Esophagus squamous epithelium (tissue), 5 donors: ENCODE measurements at regions not wholly inside any gene's neighbourhood (a gene's known extent, or its start where the extent isn't known, plus 50 kb on each side); places are given as distances from the start of the nearest gene placed in this dataset.
"Not testable (repeated sequence)": the region's sequence is repeated elsewhere in the genome, so short reads cannot be mapped to it uniquely, and the experiment has no call there.

ENCODE experiments used
- DNase-seq: peaks from one replicate; lab custom pipeline; 2025; lab: John Stamatoyannopoulos, UW
- H3K27ac ChIP-seq, 4 donors: fragments of 200-600 bp; sonication (generic); one replicate each; pipeline ENCODE4 v1.5.1; 2016 to 2019; ENCODE audit warnings: mild to moderate bottlenecking in 1 of 4
- H3K27me3 ChIP-seq, 4 donors: fragments of 200-600 bp; sonication (generic); 1 replicate in 3 of 4; 2 replicates in 1 of 4; pipeline versions ENCODE4 v1.5.1 to v1.6.0; 2017 to 2021; ENCODE audit warnings: antibody characterized with exemption in 1 of 4
- H3K36me3 ChIP-seq, 3 donors: fragments of 200-600 bp; sonication (generic); one replicate each; pipeline ENCODE4 v1.5.1; 2016 to 2019
- H3K4me1 ChIP-seq, 3 donors: fragments of 200-600 bp; sonication (generic); one replicate each; pipeline ENCODE4 v1.5.1; 2017 to 2019
- H3K4me3 ChIP-seq, 4 donors: fragments of 200-600 bp; sonication (generic); 1 replicate in 3 of 4; 2 replicates in 1 of 4; pipeline ENCODE4 v1.5.1; 2016 to 2019; ENCODE audit warnings: mild to moderate bottlenecking in 2 of 4, moderate library complexity in 1 of 4
- H3K9me3 ChIP-seq, 3 donors: fragments of 200-600 bp; sonication (generic); one replicate each; pipeline ENCODE4 v1.5.1; 2016 to 2019
- POLR2A ChIP-seq, 4 donors: fragments of 450-650 bp; IDR thresholded peaks; one replicate each; pipeline ENCODE4 v1.6.1; 2017; ENCODE audit warnings: antibody characterized with exemption in 4 of 4, mild to moderate bottlenecking in 4 of 4, moderate library complexity in 3 of 4
- WGBS, 2 donors: methylation state at CpG; one replicate each; pipeline ENCODE4 v1.1.5; 2018; 5-methylcytosine and 5-hydroxymethylcytosine counted together
- intact Hi-C: fragments of 100-400 bp; cut with DNase I; formaldehyde crosslinking; loops from one replicate; pipeline ENCODE4 v1.15.0; 2022
- TF ChIP-seq, protein P1 (sequence below), 6 experiments: fragments of 450-650 bp in 4 of 6; fragments of 200-600 bp in 2 of 6; sonication (generic) in 2 of 6; IDR thresholded peaks; one replicate each; pipeline ENCODE4 v1.5.1; 2016 to 2019; ENCODE audit warnings: antibody characterized with exemption in 6 of 6, mild to moderate bottlenecking in 4 of 6, moderate library complexity in 4 of 6
- donor health status: DM: yes; HTN: yes; CAD: no.

DNA sequence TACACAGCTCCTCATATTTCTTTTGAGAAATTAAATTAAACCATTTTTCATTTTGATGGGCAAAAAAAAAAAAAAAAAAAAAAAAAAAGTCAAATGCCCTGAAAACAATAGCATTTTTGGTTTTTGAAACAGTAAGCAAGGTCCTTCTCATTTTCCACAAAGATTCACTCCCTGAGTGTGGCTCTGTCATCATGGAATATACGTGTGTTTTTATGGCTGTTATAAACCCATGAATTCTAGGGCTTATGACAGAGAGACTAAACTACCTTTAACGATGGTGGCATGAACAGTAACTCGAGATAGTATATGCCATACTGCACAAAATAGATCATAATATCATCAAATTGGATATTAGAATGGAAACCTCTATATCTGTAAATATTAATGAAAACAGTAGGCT lies 179.2 kb upstream of the ZNF521 start:
- H3K27ac ChIP-seq, result no peak overlapping the region

DNA sequence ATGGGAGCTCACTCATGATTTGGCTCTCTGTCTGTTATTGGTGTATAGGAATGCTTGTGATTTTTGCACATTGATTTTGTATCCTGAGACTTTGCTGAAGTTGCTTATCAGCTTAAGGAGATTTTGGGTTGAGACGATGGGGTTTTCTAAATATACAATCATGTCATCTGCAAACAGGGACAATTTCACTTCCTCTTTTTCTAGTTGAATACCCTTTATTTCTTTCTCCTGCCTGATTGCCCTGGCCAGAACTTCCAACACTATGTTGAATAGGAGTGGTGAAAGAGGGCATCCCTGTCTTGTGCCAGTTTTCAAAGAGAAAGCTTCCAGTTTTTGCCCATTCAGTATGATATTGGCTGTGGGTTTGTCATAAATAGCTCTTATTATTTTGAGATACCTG lies 173.8 kb upstream of the ZNF521 start:
- intact Hi-C loops, result not testable (repeated sequence)
- whole genome bisulfite sequencing, 2 donors, result 85 to 88% methylated on average over 1 of the region's 1 CpG

More for the DNA sequence above, 179.2 kb upstream of the ZNF521 start:
- Histone ChIP-seq H3K4me1 (no peaks in the 10 kb centered on the region), H3K9me3 (peaks cover 0 to 6% (median 0%) of the 10 kb centered on the region in 3 donors), H3K36me3 (no peaks in the 10 kb centered on the region), H3K27me3 (no peaks in the 10 kb centered on the region), H3K4me3 (no peak overlapping the region)
- 61 to 73% methylated on average over 3 of the region's 3 CpGs for WGBS, 2 donors
- TF ChIP-seq POLR2A (IDR thresholded peaks at IDR 0.05), result no peak
- TF ChIP-seq, protein P1, sequence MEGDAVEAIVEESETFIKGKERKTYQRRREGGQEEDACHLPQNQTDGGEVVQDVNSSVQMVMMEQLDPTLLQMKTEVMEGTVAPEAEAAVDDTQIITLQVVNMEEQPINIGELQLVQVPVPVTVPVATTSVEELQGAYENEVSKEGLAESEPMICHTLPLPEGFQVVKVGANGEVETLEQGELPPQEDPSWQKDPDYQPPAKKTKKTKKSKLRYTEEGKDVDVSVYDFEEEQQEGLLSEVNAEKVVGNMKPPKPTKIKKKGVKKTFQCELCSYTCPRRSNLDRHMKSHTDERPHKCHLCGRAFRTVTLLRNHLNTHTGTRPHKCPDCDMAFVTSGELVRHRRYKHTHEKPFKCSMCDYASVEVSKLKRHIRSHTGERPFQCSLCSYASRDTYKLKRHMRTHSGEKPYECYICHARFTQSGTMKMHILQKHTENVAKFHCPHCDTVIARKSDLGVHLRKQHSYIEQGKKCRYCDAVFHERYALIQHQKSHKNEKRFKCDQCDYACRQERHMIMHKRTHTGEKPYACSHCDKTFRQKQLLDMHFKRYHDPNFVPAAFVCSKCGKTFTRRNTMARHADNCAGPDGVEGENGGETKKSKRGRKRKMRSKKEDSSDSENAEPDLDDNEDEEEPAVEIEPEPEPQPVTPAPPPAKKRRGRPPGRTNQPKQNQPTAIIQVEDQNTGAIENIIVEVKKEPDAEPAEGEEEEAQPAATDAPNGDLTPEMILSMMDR (IDR thresholded peaks at IDR 0.05), result no peak
- DNase-seq, result no peak
- intact Hi-C loops, result no loop called here

DNA sequence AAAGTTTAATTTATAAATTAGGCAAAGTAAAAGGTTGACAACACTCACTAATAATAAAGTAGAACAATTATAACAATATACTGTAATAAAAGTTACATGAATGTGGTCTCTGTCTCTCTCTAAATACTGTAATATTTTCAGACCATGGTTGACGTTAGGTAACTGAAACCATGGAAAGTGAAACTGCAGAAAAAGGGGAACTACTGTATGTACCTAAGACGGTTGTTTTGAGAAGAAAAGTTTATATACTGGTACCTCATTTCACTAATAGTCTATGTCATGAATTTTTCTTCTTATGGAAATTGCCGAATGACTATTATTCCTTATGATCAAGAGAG lies 166.7 kb upstream of the ZNF521 start:
- Histone ChIP-seq H3K4me1 (peaks cover 0 to 24% (median 0%) of the 10 kb centered on the region in 3 donors), H3K4me3 (no peak overlapping the region), H3K27ac (no peak overlapping the region), H3K36me3 (no peaks in the 10 kb centered on the region), H3K27me3 (no peaks in the 10 kb centered on the region), H3K9me3 (no peaks in the 10 kb centered on the region)
- WGBS, 2 donors, result 50 to 55% methylated on average over 3 of the region's 3 CpGs
- TF ChIP-seq, protein P1 (IDR thresholded peaks at IDR 0.05), result no peak
- no peak for TF ChIP-seq POLR2A (IDR thresholded peaks at IDR 0.05)
- no peak for DNase-seq
- intact Hi-C loops, result no loop called here

More for the DNA sequence above, 173.8 kb upstream of the ZNF521 start:
- not testable (repeated sequence) for H3K27ac ChIP-seq, H3K36me3 ChIP-seq, DNase-seq, H3K4me3 ChIP-seq, H3K9me3 ChIP-seq, H3K27me3 ChIP-seq
- peaks cover 0 to 10% (median 0%) of the 10 kb centered on the region in 3 donors for H3K4me1 ChIP-seq

DNA sequence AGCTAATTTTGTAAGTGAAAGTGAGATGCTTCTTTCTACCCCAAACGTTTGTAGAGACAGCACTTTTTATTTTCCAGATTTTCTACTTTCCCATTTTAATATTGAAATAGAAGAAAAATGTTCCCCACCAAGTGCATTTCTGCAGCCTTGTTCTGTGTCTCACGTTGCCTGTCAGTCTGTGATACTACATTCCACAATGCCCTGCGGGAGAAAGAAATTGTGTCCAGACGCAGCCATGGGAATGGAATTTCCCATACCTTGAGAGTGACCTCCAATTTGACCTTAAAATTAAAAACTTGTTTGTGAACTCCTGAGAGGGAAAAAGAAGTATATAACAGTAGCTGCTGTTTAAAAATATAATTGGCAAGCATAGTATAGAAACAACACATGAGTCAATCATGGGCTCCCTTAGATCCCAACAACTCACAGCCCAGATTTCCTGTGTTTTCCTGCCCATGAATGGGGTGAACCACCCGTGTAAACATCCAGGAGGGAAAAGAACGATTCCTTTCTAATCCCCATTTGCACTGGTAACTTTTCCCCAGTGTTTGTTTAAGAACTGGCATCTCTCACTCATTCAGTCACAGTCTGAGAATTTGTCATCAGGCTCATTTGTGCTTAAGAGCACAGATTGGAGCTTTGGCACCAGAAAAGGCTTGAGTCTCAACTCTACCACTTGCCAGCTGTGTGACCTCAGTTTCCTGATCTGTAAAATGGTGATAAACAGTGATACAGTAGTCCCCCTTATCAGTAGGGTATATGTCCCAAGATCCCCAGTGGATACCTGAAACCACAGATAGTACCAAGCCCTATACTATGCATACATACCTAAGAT lies 166.1 kb upstream of the ZNF521 start:
- Histone ChIP-seq H3K27me3 (no peaks in the 10 kb centered on the region), H3K36me3 (no peaks in the 10 kb centered on the region), H3K9me3 (no peaks in the 10 kb centered on the region), H3K27ac (no peak overlapping the region), H3K4me3 (no peak overlapping the region), H3K4me1 (peaks cover 0 to 24% (median 0%) of the 10 kb centered on the region in 3 donors)
- TF ChIP-seq, protein P1 (IDR thresholded peaks at IDR 0.05), result no peak
- TF ChIP-seq POLR2A (IDR thresholded peaks at IDR 0.05), result no peak
- DNase-seq, result no peak
- WGBS, 2 donors, result 14 to 29% methylated on average over 6 of the region's 6 CpGs
- intact Hi-C loops, result no loop called here

DNA sequence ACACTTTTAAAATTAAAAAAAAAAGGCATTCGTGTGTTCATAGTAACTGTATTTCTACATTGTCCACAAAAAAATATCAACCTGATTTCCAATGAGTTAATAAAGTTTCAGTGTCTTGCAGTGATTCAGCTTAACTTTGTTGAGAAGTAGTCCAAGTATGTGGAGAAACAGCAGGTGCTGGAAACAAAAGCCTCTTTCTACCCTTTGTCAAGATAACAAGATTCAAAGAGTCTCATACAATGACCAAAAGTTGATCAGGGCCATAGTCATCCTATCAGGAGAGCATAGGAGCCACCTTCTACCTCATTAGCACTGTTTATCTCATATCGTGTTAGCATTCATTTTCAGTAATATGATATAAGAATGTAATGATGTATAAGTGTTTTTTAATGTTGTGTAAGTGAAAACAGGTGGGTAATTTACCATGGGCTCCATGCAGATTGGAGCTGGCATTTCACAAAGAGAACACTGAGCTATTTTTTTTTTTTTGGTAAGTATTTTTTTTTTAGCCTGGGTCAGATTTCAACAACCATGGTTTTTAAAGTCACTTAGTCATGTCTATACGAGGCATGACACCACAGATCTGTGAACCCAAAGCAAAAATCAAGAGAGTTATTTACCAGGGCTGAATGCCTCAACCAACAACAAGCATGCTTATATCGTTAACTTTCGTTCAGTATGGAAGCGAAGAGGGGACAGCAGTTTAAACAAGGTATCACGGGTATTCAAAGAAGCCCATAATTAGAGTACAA lies 165.0 kb upstream of the ZNF521 start:
- intact Hi-C loops, result no loop called here
- Histone ChIP-seq H3K36me3 (no peaks in the 10 kb centered on the region), H3K4me3 (no peak overlapping the region), H3K27ac (no peak overlapping the region), H3K27me3 (no peaks in the 10 kb centered on the region), H3K4me1 (peaks cover 0 to 14% (median 0%) of the 10 kb centered on the region in 3 donors), H3K9me3 (no peaks in the 10 kb centered on the region)
- no peak for DNase-seq
- no peak for TF ChIP-seq POLR2A (IDR thresholded peaks at IDR 0.05)
- TF ChIP-seq, protein P1 (IDR thresholded peaks at IDR 0.05), result no peak
- 75 to 83% methylated on average over 7 of the region's 7 CpGs for WGBS, 2 donors
